ENCODE measurements at regions not wholly inside any gene's neighbourhood (a gene's known extent, or its start where the extent isn't known, plus 50 kb on each side); places are given as distances from the start of the nearest gene placed in this dataset.

- TF ChIP-seq CTCF (IDR thresholded peaks at IDR 0.05) (no peak), POLR2A (IDR thresholded peaks at IDR 0.05) (no peak)
Observed at GRCh38 chrX:137245183-137245582, 211.4 kb upstream of the GPR101 start.
